DMS79 treated with DMSO at 0.1 percent for 48 hours (cell line): ENCODE measurements at regions not wholly inside any gene's neighbourhood (a gene's known extent, or its start where the extent isn't known, plus 50 kb on each side); places are given as distances from the start of the nearest gene placed in this dataset.

Experiments used
- DNase-seq: peaks from one replicate; lab custom pipeline; 2025; lab: John Stamatoyannopoulos, UW

- no peak for DNase-seq
Measured at GRCh38 chr13:55673910-55674309, 1466.8 kb upstream of the PRR20A start.

DNA sequence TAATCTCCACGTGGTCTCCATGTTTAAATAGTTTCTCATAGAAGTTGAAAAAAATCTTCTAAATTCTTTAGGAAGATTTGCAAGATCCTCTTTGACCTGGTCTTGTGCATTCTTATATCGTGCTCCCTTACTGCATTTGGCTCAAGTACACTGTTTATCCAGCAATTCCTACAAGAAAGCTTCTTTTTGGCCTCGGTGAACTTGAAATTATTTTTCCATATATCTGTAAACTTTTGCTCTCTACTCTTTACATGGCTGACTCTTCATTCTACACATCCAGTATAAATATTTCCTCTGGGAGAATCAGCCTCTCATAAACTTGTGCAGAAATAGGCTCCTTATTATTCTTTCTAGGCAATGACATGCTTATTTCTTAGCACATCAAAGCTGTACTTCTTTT is 1457.9 kb upstream of the PRR20A start:
- no peak for DNase-seq

GRCh38 chr13:55705526-55705925 is 1435.2 kb upstream of the PRR20A start:
- DNase-seq: no peak

GRCh38 chr13:55705971-55706370 is 1434.7 kb upstream of the PRR20A start:
- no peak for DNase-seq

GRCh38 chr13:55714120-55714519 is 1426.6 kb upstream of the PRR20A start:
- DNase-seq: no peak

DNA sequence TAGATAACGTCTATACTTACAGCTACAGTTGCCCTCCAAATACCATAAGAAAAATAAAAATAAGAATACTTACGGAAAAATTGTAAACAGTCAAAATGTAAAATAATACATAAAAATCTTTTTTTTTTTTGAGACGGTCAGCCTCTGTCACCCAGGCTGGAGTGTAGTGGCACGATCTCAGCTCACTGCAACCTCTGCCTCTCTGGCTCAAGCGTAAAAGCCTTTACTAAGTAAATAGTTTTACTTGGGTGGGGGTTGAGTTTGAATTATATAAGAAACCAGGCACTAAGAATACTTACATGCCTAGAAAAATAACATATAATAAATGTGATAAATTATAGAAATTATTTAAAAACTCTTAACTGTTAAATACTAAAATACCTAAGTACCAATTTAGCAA is 1413.0 kb upstream of the PRR20A start:
- DNase-seq: no peak

DNA sequence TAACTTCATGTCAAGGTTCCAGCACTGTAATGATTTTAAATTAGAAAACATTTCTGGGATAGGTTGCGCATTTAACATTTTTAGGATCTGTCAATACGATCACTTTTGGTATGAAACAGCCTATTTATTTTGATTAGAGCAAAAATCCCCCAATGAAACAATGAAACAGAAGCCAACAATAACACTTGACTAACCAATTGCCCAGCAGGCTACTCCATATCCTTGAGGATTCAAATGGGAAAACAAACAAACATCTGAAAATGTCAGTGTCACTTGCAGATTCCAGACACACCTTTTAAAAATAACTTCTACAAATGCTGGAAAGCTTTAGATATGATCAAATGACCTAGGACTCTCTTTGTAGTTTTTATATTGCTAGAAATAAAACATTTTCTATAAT is 1412.5 kb upstream of the PRR20A start:
- no peak for DNase-seq

- DNase-seq: no peak
Measured at GRCh38 chr13:55745828-55746227, 1394.9 kb upstream of the PRR20A start.

DNA sequence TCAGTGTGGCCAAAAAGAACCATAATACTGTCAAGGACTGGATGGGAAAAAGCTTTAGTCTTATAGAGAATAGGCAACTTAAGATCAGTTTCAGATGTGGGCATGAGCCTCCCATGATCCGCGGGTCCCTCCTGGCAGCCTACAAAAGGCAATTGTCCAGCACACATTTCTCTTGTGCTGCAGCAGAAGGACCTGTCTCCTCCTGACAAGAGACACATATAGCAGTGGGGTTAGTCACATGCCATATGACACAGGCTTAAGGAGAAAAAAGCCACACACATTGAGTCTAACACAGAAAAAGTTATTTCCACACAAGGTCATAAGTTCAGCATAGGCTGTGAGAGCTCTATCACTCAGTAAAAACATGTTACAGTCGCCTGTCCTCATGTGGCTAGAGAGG is 1378.7 kb upstream of the PRR20A start:
- DNase-seq: no peak

GRCh38 chr13:55777612-55778011 is 1363.1 kb upstream of the PRR20A start:
- DNase-seq: no peak

DNA sequence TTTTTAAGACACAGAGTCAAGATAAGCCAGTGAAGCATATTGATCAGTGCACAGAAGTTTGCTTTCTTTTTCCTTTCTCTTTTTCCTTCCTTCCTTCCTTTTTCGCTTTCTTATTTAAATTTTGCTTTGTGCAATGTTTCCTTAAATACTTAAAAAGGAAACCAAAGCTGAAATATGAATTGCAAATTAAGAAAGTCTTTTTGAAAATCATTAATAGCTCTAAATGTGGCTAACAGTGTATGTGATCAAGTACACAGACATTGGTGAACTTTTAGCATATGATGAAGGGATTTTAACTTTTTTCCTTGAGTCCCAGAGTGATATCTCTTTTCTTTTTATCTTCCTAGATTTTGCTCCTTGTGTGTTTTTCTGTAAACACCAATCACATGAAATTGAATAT is 1356.9 kb upstream of the PRR20A start:
- DNase-seq: no peak

DNA sequence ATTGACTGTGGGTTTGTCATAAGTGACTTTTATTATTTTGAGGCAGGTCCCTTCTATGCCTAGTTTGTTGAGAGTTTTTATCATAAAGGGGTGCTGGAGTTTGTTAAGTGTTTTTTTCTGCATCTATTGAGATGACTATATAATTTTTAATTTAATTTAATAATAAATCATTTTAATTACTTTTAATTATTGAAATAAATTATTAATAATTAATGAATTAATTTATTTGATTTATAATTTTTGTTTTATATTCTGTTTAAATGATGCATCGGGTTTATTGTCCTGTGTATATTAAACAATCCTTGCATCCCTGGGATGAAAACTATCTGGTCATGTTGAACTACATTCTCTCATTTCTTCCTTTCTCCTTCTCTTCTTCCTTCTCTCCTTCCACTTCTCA is 1352.2 kb upstream of the PRR20A start:
- DNase-seq: no peak

GRCh38 chr13:55792544-55793193 is 1348.0 kb upstream of the PRR20A start:
- no peak for DNase-seq

GRCh38 chr13:55815458-55816033 is 1325.2 kb upstream of the PRR20A start:
- no peak for DNase-seq

DNA sequence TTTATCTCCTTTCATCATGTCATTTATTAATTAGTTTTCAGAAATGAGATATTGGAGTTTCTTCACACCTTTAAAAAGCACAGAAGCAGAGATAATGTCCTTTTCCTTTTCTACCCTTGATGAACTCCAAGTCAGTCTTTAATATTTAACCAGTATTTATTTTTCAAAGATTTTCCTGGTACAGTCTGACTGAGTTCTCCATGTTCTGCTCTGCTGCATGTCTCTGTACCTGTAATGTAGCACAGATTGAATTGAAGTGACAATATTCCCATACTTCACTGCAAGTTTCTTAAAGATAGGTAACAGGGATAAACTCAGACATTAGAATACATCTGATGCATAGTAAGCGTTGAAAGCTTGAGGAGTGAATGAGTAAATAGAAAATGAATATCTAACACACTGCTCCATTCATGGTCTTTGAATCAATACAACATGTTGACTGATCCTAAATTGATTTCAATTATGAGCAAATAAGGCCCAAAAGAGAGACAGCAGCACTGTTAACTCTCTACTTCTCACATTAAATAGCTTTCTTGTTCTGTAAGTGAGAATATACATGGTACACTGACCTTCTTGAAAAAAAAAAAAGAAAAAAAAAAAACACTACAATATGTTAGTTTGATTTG is 1323.6 kb upstream of the PRR20A start:
- DNase-seq: no peak

DNA sequence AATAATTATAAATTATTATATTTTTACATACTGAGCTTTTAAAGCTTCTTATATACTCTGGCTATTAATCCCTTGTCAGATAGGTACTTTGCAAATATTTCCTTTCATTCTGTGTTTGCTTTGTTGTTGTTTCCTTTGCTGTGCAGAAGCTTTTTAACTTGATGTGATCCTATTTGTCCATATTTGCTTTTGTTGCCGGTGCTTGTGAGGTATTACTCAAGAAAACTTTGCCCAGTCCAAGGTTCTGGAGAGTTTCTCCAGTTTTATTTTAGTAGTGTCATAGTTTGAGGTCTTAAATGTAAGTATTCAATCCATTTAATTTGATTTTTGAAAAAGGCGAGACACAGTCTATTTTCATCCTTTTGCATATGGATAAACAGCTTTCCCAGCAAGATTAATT is 1319.9 kb upstream of the PRR20A start:
- DNase-seq: no peak

GRCh38 chr13:55869648-55870047 is 1271.1 kb upstream of the PRR20A start:
- DNase-seq: no peak

DNA sequence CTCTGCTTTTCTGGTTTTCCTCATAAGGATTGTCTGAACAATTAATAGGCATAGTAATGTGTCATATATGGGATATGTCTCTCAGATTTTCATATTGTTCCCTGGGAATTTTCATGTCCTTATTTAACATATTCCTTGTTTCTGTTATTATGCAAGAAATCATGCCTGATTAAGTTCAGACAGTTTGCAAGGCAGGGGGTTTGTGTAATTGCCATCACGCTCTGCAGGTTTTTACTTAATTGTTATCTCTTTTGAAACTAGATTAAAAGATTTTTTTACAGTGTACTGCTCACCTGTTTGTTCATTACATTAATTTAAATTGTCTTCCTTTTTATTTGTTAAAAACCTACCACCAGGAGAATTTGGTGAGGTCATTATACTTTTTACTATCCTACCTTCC is 1253.2 kb upstream of the PRR20A start:
- DNase-seq: no peak

DNA sequence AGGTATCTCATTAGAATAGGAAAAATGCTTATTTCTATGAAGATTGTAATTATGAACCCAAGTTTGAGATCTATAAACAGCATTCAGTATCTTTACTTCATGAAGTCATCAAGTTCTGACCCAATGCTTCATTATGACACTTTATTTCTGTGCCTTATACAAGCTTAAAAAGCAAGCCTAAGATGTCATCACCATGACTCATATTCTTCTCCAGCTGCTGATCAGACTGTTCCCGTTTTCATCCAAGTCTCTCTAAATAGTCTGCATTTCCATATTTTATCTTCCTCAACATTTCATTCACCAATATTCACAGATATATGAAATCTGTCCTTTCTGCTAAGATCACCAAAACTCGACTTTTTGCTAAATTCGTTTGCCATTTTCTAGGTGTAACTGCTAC is 1247.2 kb upstream of the PRR20A start:
- no peak for DNase-seq

DNA sequence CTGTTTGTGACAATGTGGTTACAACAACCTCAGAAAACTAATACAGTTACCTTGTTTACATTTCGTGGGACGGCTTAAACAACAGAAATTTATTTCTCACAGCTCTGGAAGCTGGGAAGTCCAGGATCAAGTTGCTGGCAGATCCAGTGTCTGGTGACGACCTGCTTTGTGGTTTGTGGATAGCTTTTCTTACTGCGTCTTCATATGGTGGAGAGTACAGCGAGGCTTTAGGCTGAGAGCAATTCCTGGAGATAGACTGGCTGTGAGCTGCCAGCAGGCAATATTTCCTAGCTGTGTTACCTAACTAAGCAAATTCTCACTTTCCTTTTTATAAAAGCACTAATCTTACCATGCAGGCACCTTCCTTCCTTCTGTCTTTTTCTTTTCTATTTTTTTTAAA is 1203.5 kb upstream of the PRR20A start:
- no peak for DNase-seq

DNA sequence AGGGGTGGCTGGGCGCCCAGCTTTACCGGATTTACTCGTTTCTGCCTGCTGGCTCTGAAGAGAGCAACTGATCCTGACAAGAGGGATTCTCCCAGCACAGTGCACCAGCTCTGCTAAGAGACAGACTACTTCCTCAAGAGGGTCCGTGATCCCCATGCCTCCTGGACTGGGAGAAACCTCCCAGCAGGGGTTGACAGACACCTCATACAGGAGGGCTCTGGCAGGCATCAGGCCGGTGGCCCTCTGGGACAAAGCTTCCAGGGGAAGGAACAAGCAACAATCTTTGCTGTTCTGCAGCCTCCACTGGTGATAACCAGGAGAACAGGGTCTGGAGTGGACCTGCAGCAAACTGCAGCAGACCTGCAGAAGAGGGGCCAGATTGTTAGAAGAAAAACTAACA is 1192.5 kb upstream of the PRR20A start:
- DNase-seq: no peak

- no peak for DNase-seq
Measured at GRCh38 chr13:55963934-55964333, 1176.8 kb upstream of the PRR20A start.

GRCh38 chr13:55967055-55967454 is 1173.7 kb upstream of the PRR20A start:
- no peak for DNase-seq

DNA sequence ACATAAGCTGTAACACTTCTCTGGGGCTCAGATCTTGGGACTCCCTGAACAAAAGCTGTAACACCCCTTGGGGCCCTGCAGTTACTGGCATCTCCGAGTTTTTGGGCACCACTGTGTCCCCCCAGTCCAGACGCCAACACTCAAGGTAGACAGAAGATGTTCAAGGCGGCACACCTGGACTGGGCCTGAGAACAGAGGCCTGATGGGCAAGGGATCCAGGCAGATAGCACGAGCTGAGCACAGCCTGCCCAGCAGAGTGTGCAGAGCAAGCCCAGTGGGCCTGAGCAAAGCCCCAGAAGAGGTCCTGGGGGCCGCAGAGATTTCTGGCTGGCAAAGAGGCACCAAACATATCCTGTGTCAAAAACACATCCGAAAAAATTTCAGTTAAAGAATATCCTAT is 1163.3 kb upstream of the PRR20A start:
- no peak for DNase-seq
